ENCODE measurements at regions not wholly inside any gene's neighbourhood (a gene's known extent, or its start where the extent isn't known, plus 50 kb on each side); places are given as distances from the start of the nearest gene placed in this dataset.

DNA sequence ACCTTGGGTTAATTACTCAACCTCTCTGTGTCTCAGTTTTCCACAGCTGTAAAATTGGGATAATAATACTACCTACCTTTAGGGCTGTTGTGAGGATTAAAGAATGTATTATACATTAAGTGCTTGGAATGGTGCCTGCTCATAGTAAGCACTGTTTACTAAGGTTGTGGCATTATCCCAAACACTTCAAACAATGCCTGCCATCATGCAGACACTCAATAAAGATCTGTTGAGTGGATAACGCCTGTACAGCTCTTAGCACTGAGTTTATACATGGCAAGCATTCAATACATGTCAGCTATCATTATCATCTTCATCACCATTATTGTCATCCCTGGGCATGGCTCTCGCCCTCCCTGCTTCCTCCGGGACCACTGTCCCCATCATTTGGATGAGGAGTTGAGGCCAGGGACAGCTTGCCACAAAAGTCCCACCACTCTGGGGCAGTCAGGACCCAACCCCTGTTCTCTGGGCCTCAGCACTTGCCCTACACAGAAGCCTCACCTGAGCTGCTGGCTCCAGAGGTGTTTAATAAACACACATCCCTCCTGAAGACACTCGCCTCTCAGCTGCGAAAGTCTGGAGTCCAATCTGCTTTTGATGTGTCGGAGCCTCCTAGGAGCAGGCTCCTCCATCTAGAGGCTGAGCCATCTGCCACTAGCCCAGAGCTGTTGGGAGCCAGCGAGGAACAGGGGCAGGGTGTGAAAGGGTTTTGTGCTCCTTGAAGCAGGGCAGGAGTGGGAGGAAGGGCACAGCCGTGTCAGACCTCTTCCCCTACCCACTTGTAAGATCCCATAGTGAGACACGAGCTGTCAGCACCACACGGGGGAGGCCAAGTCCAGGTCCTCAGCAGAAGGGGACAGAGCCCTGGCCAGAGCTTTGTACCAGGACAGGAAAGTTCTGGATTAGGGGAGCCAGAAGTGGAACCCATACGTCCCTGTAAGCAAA, 80.9 kb upstream of the ZC3H12A start:
- DNase-seq: no peak

DNA sequence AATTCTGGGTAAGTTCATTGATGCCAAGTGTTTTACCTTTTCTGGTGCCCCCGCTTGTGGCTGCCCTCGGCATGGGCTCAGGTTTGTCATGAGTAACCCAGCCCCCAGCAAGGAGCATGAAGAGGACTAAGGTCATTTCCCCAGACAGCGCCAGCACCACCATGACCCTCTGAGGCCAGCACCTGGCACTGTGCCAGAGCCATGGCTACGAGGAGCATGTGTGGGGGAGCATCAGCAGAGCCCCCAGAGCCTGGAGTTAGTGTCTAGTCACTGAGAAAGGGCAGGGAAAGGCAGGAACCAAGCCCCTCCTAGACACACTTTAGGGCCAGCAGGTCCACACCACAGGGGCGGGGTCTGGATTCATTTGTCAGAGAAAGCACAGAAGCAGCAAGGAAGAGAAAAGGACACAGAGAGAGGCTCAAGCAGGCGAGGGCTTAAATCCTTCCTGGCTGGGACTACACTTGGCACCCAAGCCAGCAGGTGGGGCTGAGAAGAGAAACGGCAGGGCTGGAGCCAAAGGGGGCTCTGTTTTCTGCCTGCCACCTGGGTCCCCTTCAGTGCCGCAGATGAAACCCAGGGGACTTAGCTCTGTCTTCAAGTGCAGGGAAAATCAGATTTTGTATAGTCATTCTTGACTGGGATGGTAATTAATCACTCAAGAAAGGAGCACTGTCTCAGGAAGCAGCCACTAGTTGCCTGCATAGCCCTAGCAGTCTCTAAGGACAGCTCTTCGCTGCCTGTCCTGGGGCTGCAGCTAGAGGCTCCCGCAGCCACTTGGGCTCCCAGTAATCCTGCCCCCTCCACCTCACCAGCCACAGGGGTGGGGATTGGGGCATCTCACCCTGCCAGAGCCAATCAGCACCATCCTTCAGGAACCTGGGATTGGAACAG, 79.6 kb upstream of the ZC3H12A start:
- DNase-seq: no peak

DNA sequence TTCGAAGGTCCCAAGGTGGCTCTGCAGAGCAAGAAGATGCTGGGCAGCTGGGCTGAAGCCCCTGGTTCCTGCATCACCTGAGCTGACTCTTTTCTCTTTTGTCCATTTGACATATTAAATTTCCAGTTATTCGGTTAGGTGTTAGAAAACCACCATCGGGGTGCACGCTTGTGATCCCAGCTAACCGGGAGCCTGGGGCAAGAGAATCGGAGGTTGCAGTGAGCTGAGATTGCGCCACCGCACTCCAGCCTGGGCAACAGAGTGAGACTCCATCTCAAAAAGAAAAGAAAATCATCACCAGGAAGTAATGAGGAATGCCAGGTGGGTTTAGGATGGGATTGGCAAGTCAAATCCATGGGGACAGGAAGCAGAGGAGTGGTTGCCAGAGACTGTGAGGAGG, 76.3 kb upstream of the ZC3H12A start:
- no peak for DNase-seq

DNA sequence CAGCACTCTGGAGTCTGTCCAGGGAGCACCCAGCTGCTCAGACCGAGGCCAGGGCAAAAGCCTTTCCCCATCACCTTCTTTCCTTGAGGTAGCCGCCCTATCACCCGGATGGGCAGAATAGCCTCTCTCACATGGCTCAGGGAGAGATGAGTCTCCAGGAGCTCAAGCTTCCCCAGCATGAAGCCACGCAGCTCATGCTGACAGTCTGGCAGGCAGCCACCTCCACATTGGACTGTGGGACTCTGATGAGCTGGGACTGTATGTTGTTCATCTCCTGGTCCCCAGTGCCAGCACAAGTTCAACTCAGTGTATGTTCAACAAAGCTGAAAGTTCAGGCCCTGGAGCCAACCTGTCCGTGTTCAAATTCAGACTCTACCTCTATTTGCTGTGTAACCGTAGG, 75.2 kb upstream of the ZC3H12A start:
- no peak for DNase-seq

DNA sequence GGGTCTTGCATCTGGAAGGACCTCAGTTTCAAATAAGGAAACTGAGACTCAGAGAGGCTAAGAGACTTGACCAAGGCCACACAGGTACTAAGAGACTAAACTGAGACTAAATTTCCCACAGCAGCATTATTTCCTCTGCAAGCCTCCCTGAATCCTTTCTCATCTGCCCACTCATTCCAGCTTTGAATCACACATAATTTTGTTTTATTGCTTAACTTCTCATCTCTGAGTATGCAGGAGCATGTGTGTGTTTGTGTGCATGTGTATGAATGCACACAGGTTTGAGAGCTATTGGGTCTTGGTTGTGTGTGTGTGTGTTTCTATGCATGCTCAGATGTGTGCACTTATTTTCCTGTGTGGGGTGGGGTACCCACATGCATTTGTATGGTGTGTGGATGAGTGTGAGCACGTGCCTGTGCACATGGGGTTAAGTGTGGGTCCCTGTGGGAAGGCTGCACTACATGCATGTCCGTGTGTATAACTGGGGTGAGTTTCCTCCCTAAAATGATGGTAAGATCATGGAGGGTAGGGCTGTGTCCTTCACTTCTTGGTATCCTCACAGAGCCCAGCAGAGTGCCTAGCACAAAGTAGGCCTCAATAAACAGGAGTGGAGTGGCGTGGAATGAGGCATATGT, 74.4 kb upstream of the ZC3H12A start:
- no peak for DNase-seq

DNA sequence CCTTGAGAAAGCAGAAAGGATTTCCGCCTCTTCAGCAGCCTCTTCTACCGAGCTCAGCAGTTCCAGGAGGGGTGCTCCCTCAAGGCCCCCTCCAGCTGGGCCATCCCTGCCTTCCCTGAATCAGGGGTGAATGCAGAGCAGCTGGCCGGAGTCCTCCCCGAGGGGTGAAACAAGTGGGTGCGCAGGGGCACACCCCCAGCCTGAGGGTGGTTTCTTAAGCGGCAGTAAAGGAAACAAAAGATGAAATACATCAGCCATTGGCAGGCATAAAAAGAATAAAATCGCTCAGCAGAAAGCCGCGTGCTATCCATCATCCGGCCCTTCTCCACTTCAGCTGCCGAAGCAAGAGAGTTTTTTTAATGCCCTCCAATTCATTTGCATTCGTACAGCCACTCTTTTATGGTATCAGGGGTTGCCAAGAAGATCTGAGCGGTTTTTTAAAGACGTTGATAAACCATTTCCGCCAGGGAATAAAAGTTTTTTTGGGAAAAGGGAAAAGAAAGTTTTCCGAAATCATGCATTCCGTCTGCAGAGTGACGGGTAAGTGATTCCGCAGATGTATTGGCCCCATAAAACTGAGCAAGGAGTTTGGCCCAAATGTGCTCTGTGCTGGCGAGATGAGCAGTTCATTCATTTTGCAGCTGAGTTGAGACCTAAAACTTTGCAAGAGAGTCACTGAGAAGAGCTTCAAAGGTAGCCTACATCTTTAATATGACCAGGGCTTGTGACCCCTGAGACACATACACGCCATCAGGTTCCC, 73.7 kb upstream of the ZC3H12A start:
- no peak for DNase-seq

DNA sequence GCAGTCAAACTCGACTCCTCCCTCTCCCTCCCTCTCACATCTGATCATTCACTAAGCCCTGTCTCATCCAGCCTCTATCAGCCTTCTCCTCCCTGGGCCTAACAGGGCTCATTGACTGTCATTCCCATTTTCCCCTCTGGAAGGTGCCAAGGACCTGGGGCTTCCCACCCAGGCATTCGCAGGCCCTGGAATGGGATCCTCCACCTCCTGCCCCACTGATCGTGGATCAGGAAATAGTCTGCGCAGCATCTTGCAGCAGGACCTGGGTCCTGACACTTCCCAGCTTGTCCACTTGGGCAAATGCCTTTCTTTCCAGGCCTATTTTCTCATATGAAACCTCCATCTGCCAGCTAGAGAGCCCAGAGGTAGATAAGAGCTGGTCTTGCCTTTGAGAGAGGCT, 71.2 kb upstream of the ZC3H12A start:
- DNase-seq: no peak

DNA sequence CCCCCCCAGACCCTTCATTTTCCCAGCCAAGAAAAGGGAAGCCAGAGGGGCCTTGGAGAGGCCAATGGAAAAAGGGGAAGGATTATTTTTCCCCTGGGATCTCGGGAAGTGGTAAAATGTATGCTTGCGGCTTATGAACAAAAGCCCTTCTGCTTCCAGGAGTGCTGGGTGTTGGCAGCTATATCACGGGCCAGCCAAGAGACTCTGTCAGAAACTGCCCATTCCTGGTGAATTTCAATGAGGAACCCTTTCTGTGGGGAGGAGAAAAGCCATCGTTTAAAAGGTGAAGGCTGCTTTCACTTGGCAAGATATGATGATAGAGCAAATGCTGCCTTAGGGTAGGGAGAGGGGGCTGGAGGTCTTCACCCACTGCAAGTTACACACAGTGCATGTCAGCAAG, 69.7 kb upstream of the ZC3H12A start:
- no peak for DNase-seq

DNA sequence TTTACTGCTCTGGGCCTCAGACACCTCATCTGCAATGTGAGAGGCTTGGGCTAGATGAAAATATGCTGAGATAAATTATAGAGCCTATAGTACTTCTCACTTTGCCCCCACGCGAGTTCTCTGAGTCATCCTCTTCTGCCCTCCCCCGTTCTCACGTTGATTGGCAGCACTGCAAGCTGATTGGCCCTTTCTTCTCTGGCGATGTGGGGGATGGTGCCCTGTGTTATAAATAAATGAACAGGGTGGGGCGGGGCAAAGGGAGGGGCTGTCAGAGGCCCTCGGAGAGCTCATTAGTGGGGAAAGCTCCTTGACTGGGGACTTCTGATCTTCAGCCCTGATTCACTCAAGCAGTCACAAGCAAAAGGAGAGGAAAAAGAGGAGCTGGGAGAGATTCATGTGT, 64.3 kb upstream of the ZC3H12A start:
- DNase-seq: peak in 1 of 2 donors; percentile 14

DNA sequence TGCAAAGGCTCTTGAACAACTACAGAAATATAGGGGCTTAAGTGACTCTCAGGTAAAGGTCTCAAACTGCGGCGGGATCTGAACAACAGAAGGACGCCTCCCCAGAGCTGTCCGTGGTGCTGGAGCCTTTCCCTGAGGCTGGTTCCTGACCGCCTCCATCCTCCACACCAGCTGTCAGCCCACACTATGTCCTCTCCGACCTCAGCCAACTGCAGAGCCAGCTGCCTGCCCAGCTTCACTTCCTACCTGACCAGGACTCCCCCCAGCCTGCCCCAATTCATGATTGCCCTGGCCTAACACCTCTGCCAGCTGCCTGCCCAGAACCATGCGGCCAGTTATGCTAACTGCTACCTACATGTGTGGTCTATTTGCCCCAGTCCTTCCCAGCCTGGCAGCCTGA, 63.6 kb upstream of the ZC3H12A start:
- peak in 1 of 2 donors; percentile 16 for DNase-seq

DNA sequence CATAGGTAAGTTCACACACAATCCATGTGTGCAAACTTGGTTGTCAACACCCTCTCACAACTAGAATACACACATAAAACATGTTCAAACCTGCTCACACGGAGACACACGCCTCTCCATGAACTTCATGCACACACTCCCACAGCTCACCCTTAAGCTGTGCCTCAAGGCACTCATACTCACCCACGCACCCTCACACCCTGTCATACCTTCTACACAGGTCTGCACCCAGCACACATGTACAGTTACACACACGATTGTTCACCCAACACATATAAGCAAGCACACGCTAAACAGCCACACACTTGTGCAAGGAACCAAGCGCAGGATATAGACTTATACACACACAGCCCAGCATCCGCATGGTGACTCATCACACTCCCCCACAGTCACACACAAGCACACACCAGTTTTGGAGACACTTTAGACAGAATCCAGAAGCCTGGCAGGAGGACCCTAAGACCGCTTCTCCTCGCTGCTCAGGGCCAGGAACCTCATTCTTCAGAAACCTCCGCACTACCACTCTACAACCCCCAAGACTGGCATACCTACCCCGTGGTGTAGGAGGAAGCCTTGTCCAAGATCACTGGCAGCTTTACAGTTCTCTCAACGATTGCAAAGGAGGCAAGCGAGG, 58.7 kb upstream of the ZC3H12A start:
- DNase-seq: no peak

DNA sequence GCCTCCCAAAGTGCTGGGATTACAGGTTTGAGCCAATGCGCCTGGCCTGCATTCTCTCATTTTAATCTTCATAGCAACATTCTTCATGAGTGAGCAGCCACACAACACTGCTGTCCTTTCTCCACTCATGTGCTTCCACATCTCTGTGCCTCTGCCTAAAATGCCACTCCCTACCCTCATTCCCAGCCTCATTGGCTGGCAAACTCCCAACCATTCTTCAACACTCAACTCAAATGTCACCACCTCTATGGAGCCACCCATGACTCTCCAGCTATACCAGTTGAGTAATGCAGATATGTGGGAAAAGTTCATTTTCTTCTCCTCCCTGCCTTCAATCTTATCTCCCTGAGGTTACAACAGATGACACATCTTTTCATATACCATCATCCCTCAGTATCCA, 53.9 kb upstream of the ZC3H12A start:
- DNase-seq: no peak

DNA sequence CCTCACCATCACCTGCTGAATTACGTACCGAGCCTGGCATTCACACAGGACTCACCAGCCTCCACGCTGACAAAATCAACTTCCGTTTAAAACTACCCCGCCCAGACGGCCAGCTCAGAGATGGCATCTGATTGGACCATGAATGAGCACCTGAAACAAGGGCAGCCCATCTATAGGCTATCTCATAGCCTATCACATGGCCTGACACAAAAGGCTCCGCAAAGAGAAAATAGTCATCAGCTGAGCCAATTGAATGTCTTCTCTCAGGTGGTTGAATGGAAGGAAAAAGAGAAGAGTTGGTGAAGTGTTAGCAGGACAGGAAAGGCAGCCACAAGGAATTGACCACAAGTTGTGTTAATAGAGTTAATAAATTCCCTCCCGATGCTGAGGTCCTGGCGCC, 50.6 kb upstream of the ZC3H12A start:
- DNase-seq: no peak

DNA sequence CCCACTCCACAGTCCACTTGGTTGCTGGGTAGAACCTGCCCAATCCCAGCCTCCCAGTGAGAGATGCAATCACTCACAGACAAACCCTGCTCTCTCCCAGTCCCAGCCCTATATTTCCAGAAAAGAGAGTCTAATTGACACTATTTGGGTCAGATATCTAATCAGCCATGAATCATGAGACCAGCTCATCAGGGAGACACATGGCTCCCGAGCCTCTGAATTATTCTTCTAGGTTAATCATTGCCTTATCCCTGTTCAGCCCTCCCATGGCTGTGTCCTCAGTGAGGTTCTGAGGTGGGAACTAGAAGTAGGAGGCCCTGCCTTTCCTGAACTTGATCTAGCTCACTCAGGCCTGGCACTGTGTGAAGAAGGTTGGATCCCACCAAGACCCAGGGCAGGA, 49.9 kb upstream of the ZC3H12A start:
- DNase-seq: no peak

Data from stimulated activated CD4-positive, alpha-beta T cell treated with anti-CD3 and anti-CD28 coated beads, Interleukin-2, amount 100 ng/mL, for 24 hours (primary cell).